ENCODE measurements at regions not wholly inside any gene's neighbourhood (a gene's known extent, or its start where the extent isn't known, plus 50 kb on each side); places are given as distances from the start of the nearest gene placed in this dataset.

- H3K27ac ChIP-seq = no peak overlapping the region
- no peak for TF ChIP-seq ZFX (IDR thresholded peaks at IDR 0.05; ENCODE audit: borderline replicate concordance)
- TF ChIP-seq CTCF (IDR thresholded peaks at IDR 0.05) = no peak
Measured at GRCh38 chr4:170256807-170257206, 167.1 kb upstream of the AADAT start.

DNA sequence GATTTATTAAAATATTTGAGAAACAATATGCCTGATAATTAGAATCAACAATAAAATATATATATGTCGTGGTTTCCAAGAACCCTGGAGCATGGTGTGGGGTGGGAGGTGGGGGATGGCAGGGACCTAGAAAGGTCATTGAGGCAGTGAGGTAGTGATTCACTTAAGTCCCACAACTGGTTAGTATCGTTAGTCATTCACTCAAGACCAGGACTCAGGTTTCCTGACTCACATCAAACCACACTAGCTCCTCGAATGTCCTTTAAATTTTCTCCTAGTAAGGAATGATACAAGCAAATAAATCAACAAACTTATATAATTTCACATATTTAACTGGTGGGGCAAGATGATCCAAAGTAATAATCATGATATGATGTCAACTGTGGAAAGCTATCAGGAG is 158.8 kb upstream of the AADAT start:
- TF ChIP-seq ZFX (IDR thresholded peaks at IDR 0.05; ENCODE audit: borderline replicate concordance) = no peak
- no peak for TF ChIP-seq CTCF (IDR thresholded peaks at IDR 0.05)

GRCh38 chr4:170248029-170248428 is 158.3 kb upstream of the AADAT start:
- no peak overlapping the region for H3K27ac ChIP-seq
- TF ChIP-seq CTCF (IDR thresholded peaks at IDR 0.05) = no peak
- no peak for TF ChIP-seq ZFX (IDR thresholded peaks at IDR 0.05; ENCODE audit: borderline replicate concordance)

More for the DNA sequence above, 158.8 kb upstream of the AADAT start:
- no peak overlapping the region for H3K27ac ChIP-seq

GRCh38 chr4:170247596-170247995 is 157.8 kb upstream of the AADAT start:
- H3K27ac ChIP-seq = no peak overlapping the region
- TF ChIP-seq CTCF (IDR thresholded peaks at IDR 0.05) (no peak), ZFX (IDR thresholded peaks at IDR 0.05; ENCODE audit: borderline replicate concordance) (no peak)

DNA sequence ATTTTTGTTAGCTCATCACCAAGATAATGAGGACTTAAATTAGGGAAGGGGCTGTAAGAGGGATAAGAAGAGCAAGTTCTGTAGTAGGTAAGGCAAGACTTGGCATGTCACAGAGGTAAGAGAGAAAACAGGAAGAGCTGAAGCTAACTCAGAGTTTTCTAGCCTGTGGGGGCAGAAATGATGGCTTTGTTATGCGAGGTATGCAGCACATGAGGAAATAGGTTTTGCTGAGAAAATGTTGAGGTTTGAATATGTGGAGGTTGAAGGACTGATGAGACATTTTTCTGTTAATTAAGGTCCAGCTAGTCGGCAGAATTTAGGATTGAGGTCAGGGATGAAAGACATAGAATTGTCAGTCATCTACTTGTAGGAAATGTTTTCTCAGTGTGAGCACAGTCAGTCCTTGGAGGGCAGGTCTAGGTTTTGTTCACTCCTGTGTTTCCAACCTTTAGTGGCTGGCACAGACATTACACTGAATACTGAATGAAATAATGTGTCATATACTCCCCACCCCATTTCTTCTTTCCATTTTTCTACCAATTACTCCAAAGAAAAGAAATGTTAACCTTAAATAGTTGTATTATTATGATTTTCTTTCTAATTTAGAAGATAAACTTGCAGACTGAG is 154.0 kb upstream of the AADAT start:
- no peak for TF ChIP-seq ZFX (IDR thresholded peaks at IDR 0.05; ENCODE audit: borderline replicate concordance)
- no peak for TF ChIP-seq CTCF (IDR thresholded peaks at IDR 0.05)
- no peak overlapping the region for H3K27ac ChIP-seq

DNA sequence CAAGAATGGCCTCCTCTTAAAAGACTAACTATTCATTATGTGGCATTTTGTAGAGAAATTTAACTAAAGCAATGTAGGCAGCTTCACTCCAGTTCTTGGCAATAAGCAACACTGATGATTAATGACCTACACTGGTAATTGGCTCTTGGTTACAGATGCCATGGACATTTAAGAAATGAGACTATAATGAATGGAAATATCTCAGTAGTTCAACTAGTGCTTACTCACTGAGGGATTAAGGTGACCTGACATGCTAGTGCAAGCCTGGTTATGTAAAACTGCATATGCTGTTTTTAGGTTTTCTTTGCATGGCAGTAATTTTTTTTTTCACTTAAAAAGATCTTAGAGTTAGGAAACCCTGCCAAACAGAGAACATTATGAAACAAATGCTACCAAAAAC is 152.7 kb upstream of the AADAT start:
- H3K27ac ChIP-seq = no peak overlapping the region
- TF ChIP-seq ZFX (IDR thresholded peaks at IDR 0.05; ENCODE audit: borderline replicate concordance) (no peak), CTCF (IDR thresholded peaks at IDR 0.05) (no peak)

GRCh38 chr4:170234800-170235199 is 145.0 kb upstream of the AADAT start:
- no peak overlapping the region for H3K27ac ChIP-seq
- TF ChIP-seq CTCF (IDR thresholded peaks at IDR 0.05) (no peak), ZFX (IDR thresholded peaks at IDR 0.05; ENCODE audit: borderline replicate concordance) (no peak)
